CD14-positive monocyte (primary cell): ENCODE measurements at regions not wholly inside any gene's neighbourhood (a gene's known extent, or its start where the extent isn't known, plus 50 kb on each side); places are given as distances from the start of the nearest gene placed in this dataset.

ENCODE experiments used
- DNase-seq, 3 donors: peaks; one replicate each; pipeline ENCODE4 v3.0.0-alpha.2; 2011 to 2022
- H2AFZ ChIP-seq: 2 replicates; pipeline ENCODE4 v1.6.0; 2012; ENCODE audit warnings: mild to moderate bottlenecking, low read depth, low read length, inconsistent platforms; ENCODE audit not compliant: insufficient read depth, poor library complexity, severe bottlenecking
- H3K27ac ChIP-seq, 2 donors: 1 replicate in 1 of 2; 2 replicates in 1 of 2; pipeline ENCODE4 v1.5.1; 2012 to 2013; ENCODE audit warnings: low read length in 2 of 2, control low read depth in 1 of 2, inconsistent platforms in 1 of 2, low read depth in 1 of 2, mild to moderate bottlenecking in 1 of 2
- H3K27me3 ChIP-seq, 2 donors: one replicate each; pipeline versions ENCODE4 v1.6.0 to v1.6.1; 2011 to 2013; ENCODE audit warnings: low read length in 2 of 2; ENCODE audit not compliant: control insufficient read depth in 2 of 2, insufficient read depth in 2 of 2
- H3K36me3 ChIP-seq, 2 donors: replicated peaks in 1 of 2; 1 replicate in 1 of 2; 2 replicates in 1 of 2; pipeline versions ENCODE4 v1.5.1 to v1.6.1; 2012 to 2013; ENCODE audit warnings: low read length in 2 of 2, control low read depth in 1 of 2, inconsistent platforms in 1 of 2, mild to moderate bottlenecking in 1 of 2; ENCODE audit not compliant: insufficient read depth in 2 of 2, control insufficient read depth in 1 of 2
- H3K4me1 ChIP-seq, 2 donors: 1 replicate in 1 of 2; 2 replicates in 1 of 2; pipeline versions ENCODE4 v1.5.1 to v1.6.1; 2012 to 2013; ENCODE audit warnings: low read length in 2 of 2, control low read depth in 1 of 2, inconsistent platforms in 1 of 2, mild to moderate bottlenecking in 1 of 2, moderate library complexity in 1 of 2; ENCODE audit not compliant: insufficient read depth in 2 of 2, control insufficient read depth in 1 of 2
- H3K4me2 ChIP-seq: replicated peaks from 2 replicates; pipeline ENCODE3; 2012; ENCODE audit warnings: low read length, moderate library complexity, mild to moderate bottlenecking; ENCODE audit not compliant: poor library complexity, severe bottlenecking; ENCODE audit errors: extremely low read depth
- H3K4me3 ChIP-seq, 3 experiments: fragments of 200-600 bp in 1 of 3; sonication (generic) in 1 of 3; replicated peaks in 1 of 3; 1 replicate in 2 of 3; 2 replicates in 1 of 3; pipeline ENCODE4 v1.5.1; 2011 to 2013; ENCODE audit warnings: low read length in 3 of 3, mild to moderate bottlenecking in 3 of 3, control low read depth in 2 of 3, low read depth in 2 of 3, inconsistent platforms in 1 of 3, moderate library complexity in 1 of 3
- H3K79me2 ChIP-seq: 2 replicates; pipeline ENCODE4 v1.6.0; 2012; ENCODE audit warnings: mild to moderate bottlenecking, control low read depth, inconsistent platforms, low read length, moderate library complexity; ENCODE audit not compliant: insufficient read depth
- H3K9ac ChIP-seq: 2 replicates; pipeline ENCODE4 v1.6.0; 2017; ENCODE audit warnings: low read length, mild to moderate bottlenecking; ENCODE audit not compliant: insufficient read depth, poor library complexity, severe bottlenecking
- H3K9me3 ChIP-seq, 2 donors: replicated peaks in 1 of 2; 1 replicate in 1 of 2; 2 replicates in 1 of 2; pipeline versions ENCODE4 v1.5.1 to v1.6.1; 2012 to 2013; ENCODE audit warnings: low read length in 2 of 2, control low read depth in 1 of 2; ENCODE audit not compliant: control insufficient read depth in 1 of 2, insufficient read depth in 1 of 2
- H4K20me1 ChIP-seq: 2 replicates; pipeline ENCODE4 v1.6.0; 2012; ENCODE audit warnings: mild to moderate bottlenecking, low read length, control low read depth, moderate library complexity; ENCODE audit not compliant: insufficient read depth
- H3K27ac Mint-ChIP-seq, 7 donors: one replicate each; pipeline ENCODE4 v1.8.0; 2020; ENCODE audit warnings: mild to moderate bottlenecking in 7 of 7, mixed read lengths in 7 of 7, moderate library complexity in 6 of 7, inconsistent platforms in 2 of 7
- H3K27me3 Mint-ChIP-seq, 3 donors: one replicate each; pipeline ENCODE4 v1.8.0; 2021 to 2022; ENCODE audit warnings: low read depth in 3 of 3, mild to moderate bottlenecking in 3 of 3, mixed read lengths in 3 of 3, moderate library complexity in 3 of 3, inconsistent platforms in 1 of 3
- H3K36me3 Mint-ChIP-seq, 2 donors: one replicate each; pipeline ENCODE4 v1.8.0; 2020; ENCODE audit warnings: mixed read lengths in 2 of 2, inconsistent platforms in 1 of 2, mild to moderate bottlenecking in 1 of 2
- H3K4me1 Mint-ChIP-seq: one replicate; pipeline ENCODE4 v1.8.0; 2020; ENCODE audit warnings: mild to moderate bottlenecking, mixed read lengths
- H3K4me3 Mint-ChIP-seq, 2 donors: one replicate each; pipeline ENCODE4 v1.8.0; 2020; ENCODE audit warnings: mild to moderate bottlenecking in 2 of 2, mixed read lengths in 2 of 2, moderate library complexity in 1 of 2
- H3K9me3 Mint-ChIP-seq, 7 donors: one replicate each; pipeline ENCODE4 v1.8.0; 2020 to 2022; ENCODE audit warnings: mixed read lengths in 7 of 7, mild to moderate bottlenecking in 6 of 7, moderate library complexity in 6 of 7, inconsistent platforms in 2 of 7
- CTCF ChIP-seq: fragments of 200-600 bp; IDR thresholded peaks from one replicate; pipeline ENCODE4 v1.8.0; 2022; ENCODE audit warnings: antibody characterized with exemption, mild to moderate bottlenecking
- WGBS: methylation state at CpG from one replicate; pipeline ENCODE4 v1.1.5; 2013; ENCODE audit warnings: missing lambda C conversion rate; ENCODE audit not compliant: insufficient coverage; 5-methylcytosine and 5-hydroxymethylcytosine counted together
- intact Hi-C, 2 donors: fragments of 100-400 bp; cut with micrococcal nuclease; formaldehyde crosslinking; loops; one replicate each; pipeline versions ENCODE4 v1.15.0 to v1.15.1; 2023

GRCh38 chr7:68309806-68310205, 1288.5 kb upstream of the AUTS2 start:
- Mint-ChIP-seq H3K27ac (no peak overlapping the region), H3K36me3 (no peaks in the 10 kb centered on the region), H3K9me3 (peaks cover 3 to 61% (median 33%) of the 10 kb centered on the region in 7 donors), H3K4me3 (no peak overlapping the region), H3K27me3 (no peaks in the 10 kb centered on the region), H3K4me1 (no peaks in the 10 kb centered on the region)
- Histone ChIP-seq H3K79me2 (no peaks in the 10 kb centered on the region), H3K9me3 (peaks cover 52 to 65% of the 10 kb centered on the region in 2 donors), H3K36me3 (no peaks in the 10 kb centered on the region), H3K27ac (no peak overlapping the region), H4K20me1 (no peaks in the 10 kb centered on the region), H3K4me3 (no peak overlapping the region), H3K4me1 (no peaks in the 10 kb centered on the region), H3K27me3 (no peaks in the 10 kb centered on the region), H3K4me2 (no peak overlapping the region), H3K9ac (no peak overlapping the region), H2AFZ (no peak overlapping the region)
- DNase-seq, result no peak
- no CpG with 5 or more reads among the region's 6 CpGs for WGBS
- TF ChIP-seq CTCF, result no peak
- intact Hi-C loops, result no loop called here

- no peak overlapping the region for H3K27ac Mint-ChIP-seq
- peaks cover 3 to 72% (median 41%) of the 10 kb centered on the region in 7 donors for H3K9me3 Mint-ChIP-seq
- no peaks in the 10 kb centered on the region for H3K27me3 ChIP-seq
- H3K27me3 Mint-ChIP-seq, result no peaks in the 10 kb centered on the region
- H3K27ac ChIP-seq, result no peak overlapping the region
- H3K4me1 Mint-ChIP-seq, result no peaks in the 10 kb centered on the region
- no peak overlapping the region for H2AFZ ChIP-seq
- no peaks in the 10 kb centered on the region for H3K79me2 ChIP-seq
- H4K20me1 ChIP-seq, result no peaks in the 10 kb centered on the region
- no peaks in the 10 kb centered on the region for H3K36me3 ChIP-seq
- no peak overlapping the region for H3K4me2 ChIP-seq
- no peak overlapping the region for H3K4me3 ChIP-seq
- peaks cover 52 to 68% of the 10 kb centered on the region in 2 donors for H3K9me3 ChIP-seq
- TF ChIP-seq CTCF, result no peak
- no CpG with 5 or more reads among the region's 6 CpGs for whole genome bisulfite sequencing
- DNase-seq, result no peak
- H3K4me3 Mint-ChIP-seq, result no peak overlapping the region
- no peaks in the 10 kb centered on the region for H3K36me3 Mint-ChIP-seq
- H3K4me1 ChIP-seq, result no peaks in the 10 kb centered on the region
- intact Hi-C loops, result no loop called here
- H3K9ac ChIP-seq, result no peak overlapping the region
These were observed 1286.3 kb upstream of the AUTS2 start for GRCh38 chr7:68311958-68312357.
